ENCODE measurements at regions not wholly inside any gene's neighbourhood (a gene's known extent, or its start where the extent isn't known, plus 50 kb on each side); places are given as distances from the start of the nearest gene placed in this dataset.

GRCh38 chr5:77876862-77877502 lies 100.8 kb upstream of the TBCA start:
- no peak overlapping the region for H3K27ac Mint-ChIP-seq
- ChIA-PET POLR2A (no interaction called here), CTCF (no interaction called here)
- no peaks in the 10 kb centered on the region for H3K9me3 Mint-ChIP-seq (ENCODE audit: insufficient read depth)
- no peaks in the 10 kb centered on the region for H3K27me3 Mint-ChIP-seq (ENCODE audit: low read depth)
- H3K4me1 Mint-ChIP-seq (ENCODE audit: low read depth), result no peaks in the 10 kb centered on the region
- ATAC-seq (no peak), DNase-seq (no peak)
- no peak overlapping the region for H3K4me3 Mint-ChIP-seq
- H3K36me3 Mint-ChIP-seq (ENCODE audit: low read depth), result no peaks in the 10 kb centered on the region

- ATAC-seq, result no peak
- no peak overlapping the region for H3K4me3 Mint-ChIP-seq
- no peaks in the 10 kb centered on the region for H3K36me3 Mint-ChIP-seq (ENCODE audit: low read depth)
- POLR2A ChIA-PET, result no interaction called here
- no peaks in the 10 kb centered on the region for H3K27me3 Mint-ChIP-seq (ENCODE audit: low read depth)
- H3K27ac Mint-ChIP-seq, result no peak overlapping the region
- no peak for DNase-seq
- no peaks in the 10 kb centered on the region for H3K9me3 Mint-ChIP-seq (ENCODE audit: insufficient read depth)
- no peaks in the 10 kb centered on the region for H3K4me1 Mint-ChIP-seq (ENCODE audit: low read depth)
- CTCF ChIA-PET, result no interaction called here
These were observed 100.2 kb upstream of the TBCA start for GRCh38 chr5:77876316-77876715.

GRCh38 chr5:77874691-77875090 lies 98.6 kb upstream of the TBCA start:
- ATAC-seq (no peak), DNase-seq (no peak)
- Mint-ChIP-seq H3K9me3 (ENCODE audit: insufficient read depth) (no peaks in the 10 kb centered on the region), H3K4me3 (no peak overlapping the region), H3K27ac (no peak overlapping the region), H3K36me3 (ENCODE audit: low read depth) (no peaks in the 10 kb centered on the region), H3K4me1 (ENCODE audit: low read depth) (no peaks in the 10 kb centered on the region), H3K27me3 (ENCODE audit: low read depth) (peaks cover under 1% of the 10 kb centered on the region)
- POLR2A ChIA-PET, result no interaction called here
- CTCF ChIA-PET, result no interaction called here

GRCh38 chr5:77873239-77873638 lies 97.1 kb upstream of the TBCA start:
- no peaks in the 10 kb centered on the region for H3K4me1 Mint-ChIP-seq (ENCODE audit: low read depth)
- no peaks in the 10 kb centered on the region for H3K36me3 Mint-ChIP-seq (ENCODE audit: low read depth)
- peaks cover 2% of the 10 kb centered on the region for H3K27me3 Mint-ChIP-seq (ENCODE audit: low read depth)
- ChIA-PET POLR2A (no interaction called here), CTCF (no interaction called here)
- no peak overlapping the region for H3K27ac Mint-ChIP-seq
- H3K9me3 Mint-ChIP-seq (ENCODE audit: insufficient read depth), result no peaks in the 10 kb centered on the region
- no peak for ATAC-seq
- no peak for DNase-seq
- no peak overlapping the region for H3K4me3 Mint-ChIP-seq

- ATAC-seq (no peak), DNase-seq (no peak)
- no peaks in the 10 kb centered on the region for H3K36me3 Mint-ChIP-seq (ENCODE audit: low read depth)
- ChIA-PET POLR2A (no interaction called here), CTCF (no interaction called here)
- no peak overlapping the region for H3K4me3 Mint-ChIP-seq
- H3K4me1 Mint-ChIP-seq (ENCODE audit: low read depth), result no peaks in the 10 kb centered on the region
- H3K9me3 Mint-ChIP-seq (ENCODE audit: insufficient read depth), result no peaks in the 10 kb centered on the region
- H3K27me3 Mint-ChIP-seq (ENCODE audit: low read depth), result peaks cover 2% of the 10 kb centered on the region
- H3K27ac Mint-ChIP-seq, result no peak overlapping the region
These were observed 95.8 kb upstream of the TBCA start for GRCh38 chr5:77871946-77872345.

GRCh38 chr5:77871016-77871415 lies 94.9 kb upstream of the TBCA start:
- H3K4me1 Mint-ChIP-seq (ENCODE audit: low read depth), result no peaks in the 10 kb centered on the region
- POLR2A ChIA-PET, result no interaction called here
- H3K4me3 Mint-ChIP-seq, result no peak overlapping the region
- no peak for DNase-seq
- peaks cover 4% of the 10 kb centered on the region for H3K27me3 Mint-ChIP-seq (ENCODE audit: low read depth)
- no peak for ATAC-seq
- CTCF ChIA-PET, result no interaction called here
- H3K9me3 Mint-ChIP-seq (ENCODE audit: insufficient read depth), result no peaks in the 10 kb centered on the region
- no peak overlapping the region for H3K27ac Mint-ChIP-seq
- H3K36me3 Mint-ChIP-seq (ENCODE audit: low read depth), result no peaks in the 10 kb centered on the region

- POLR2A ChIA-PET, result no interaction called here
- no peak overlapping the region for H3K4me3 Mint-ChIP-seq
- peaks cover 4% of the 10 kb centered on the region for H3K27me3 Mint-ChIP-seq (ENCODE audit: low read depth)
- CTCF ChIA-PET, result no interaction called here
- H3K4me1 Mint-ChIP-seq (ENCODE audit: low read depth), result no peaks in the 10 kb centered on the region
- no peak overlapping the region for H3K27ac Mint-ChIP-seq
- H3K36me3 Mint-ChIP-seq (ENCODE audit: low read depth), result no peaks in the 10 kb centered on the region
- no peaks in the 10 kb centered on the region for H3K9me3 Mint-ChIP-seq (ENCODE audit: insufficient read depth)
- DNase-seq (no peak), ATAC-seq (no peak)
These were observed 93.1 kb upstream of the TBCA start for GRCh38 chr5:77869116-77869798.

- ATAC-seq (no peak), DNase-seq (no peak)
- Mint-ChIP-seq H3K4me1 (ENCODE audit: low read depth) (no peaks in the 10 kb centered on the region), H3K36me3 (ENCODE audit: low read depth) (no peaks in the 10 kb centered on the region), H3K4me3 (no peak overlapping the region), H3K27ac (no peak overlapping the region), H3K27me3 (ENCODE audit: low read depth) (peaks cover 6% of the 10 kb centered on the region), H3K9me3 (ENCODE audit: insufficient read depth) (no peaks in the 10 kb centered on the region)
- CTCF ChIA-PET, result no interaction called here
- POLR2A ChIA-PET, result no interaction called here
These were observed 91.8 kb upstream of the TBCA start for GRCh38 chr5:77867914-77868313.

GRCh38 chr5:77867194-77867691 lies 91.1 kb upstream of the TBCA start:
- no peaks in the 10 kb centered on the region for H3K4me1 Mint-ChIP-seq (ENCODE audit: low read depth)
- no peak for ATAC-seq
- peaks cover 11% of the 10 kb centered on the region for H3K27me3 Mint-ChIP-seq (ENCODE audit: low read depth)
- POLR2A ChIA-PET, result no interaction called here
- H3K9me3 Mint-ChIP-seq (ENCODE audit: insufficient read depth), result no peaks in the 10 kb centered on the region
- no peak for DNase-seq
- CTCF ChIA-PET, result no interaction called here
- no peak overlapping the region for H3K4me3 Mint-ChIP-seq
- H3K36me3 Mint-ChIP-seq (ENCODE audit: low read depth), result no peaks in the 10 kb centered on the region
- H3K27ac Mint-ChIP-seq, result no peak overlapping the region

- Mint-ChIP-seq H3K9me3 (ENCODE audit: insufficient read depth) (no peaks in the 10 kb centered on the region), H3K36me3 (ENCODE audit: low read depth) (no peaks in the 10 kb centered on the region), H3K4me1 (ENCODE audit: low read depth) (no peaks in the 10 kb centered on the region), H3K27me3 (ENCODE audit: low read depth) (peaks cover 18% of the 10 kb centered on the region), H3K4me3 (no peak overlapping the region), H3K27ac (no peak overlapping the region)
- no peak for ATAC-seq
- POLR2A ChIA-PET, result no interaction called here
- no peak for DNase-seq
- CTCF ChIA-PET, result no interaction called here
These were observed 90.1 kb upstream of the TBCA start for GRCh38 chr5:77866198-77866597.

GRCh38 chr5:77864997-77865396 lies 88.9 kb upstream of the TBCA start:
- Mint-ChIP-seq H3K27me3 (ENCODE audit: low read depth) (peaks cover 21% of the 10 kb centered on the region), H3K27ac (no peak overlapping the region), H3K36me3 (ENCODE audit: low read depth) (no peaks in the 10 kb centered on the region), H3K4me3 (no peak overlapping the region), H3K4me1 (ENCODE audit: low read depth) (no peaks in the 10 kb centered on the region), H3K9me3 (ENCODE audit: insufficient read depth) (no peaks in the 10 kb centered on the region)
- CTCF ChIA-PET, result no interaction called here
- DNase-seq (no peak), ATAC-seq (no peak)
- POLR2A ChIA-PET, result no interaction called here

GRCh38 chr5:77863181-77863580 lies 87.0 kb upstream of the TBCA start:
- H3K4me3 Mint-ChIP-seq, result no peak overlapping the region
- H3K36me3 Mint-ChIP-seq (ENCODE audit: low read depth), result no peaks in the 10 kb centered on the region
- H3K9me3 Mint-ChIP-seq (ENCODE audit: insufficient read depth), result no peaks in the 10 kb centered on the region
- CTCF ChIA-PET, result no interaction called here
- ATAC-seq (no peak), DNase-seq (no peak)
- H3K4me1 Mint-ChIP-seq (ENCODE audit: low read depth), result no peaks in the 10 kb centered on the region
- H3K27me3 Mint-ChIP-seq (ENCODE audit: low read depth), result peaks cover 21% of the 10 kb centered on the region
- H3K27ac Mint-ChIP-seq, result no peak overlapping the region
- POLR2A ChIA-PET, result no interaction called here

GRCh38 chr5:77861576-77861975 lies 85.4 kb upstream of the TBCA start:
- Mint-ChIP-seq H3K27me3 (ENCODE audit: low read depth) (peaks cover 31% of the 10 kb centered on the region), H3K4me1 (ENCODE audit: low read depth) (no peaks in the 10 kb centered on the region), H3K27ac (no peak overlapping the region), H3K4me3 (no peak overlapping the region), H3K9me3 (ENCODE audit: insufficient read depth) (no peaks in the 10 kb centered on the region), H3K36me3 (ENCODE audit: low read depth) (no peaks in the 10 kb centered on the region)
- no peak for DNase-seq
- POLR2A ChIA-PET, result no interaction called here
- ATAC-seq, result no peak
- CTCF ChIA-PET, result interaction anchor here (1.2 kb wide), 1 partner anchor 439 kb away, joined by 3 read pairs; no protein-coding TSS in a partner anchor
